Rectal smooth muscle tissue (tissue), 1 donor: ENCODE measurements at regions not wholly inside any gene's neighbourhood (a gene's known extent, or its start where the extent isn't known, plus 50 kb on each side); places are given as distances from the start of the nearest gene placed in this dataset.

Experiments
- H3K27ac ChIP-seq: one replicate; pipeline ENCODE4 v1.7.0; 2013; ENCODE audit warnings: low read depth, low read length, inconsistent platforms
- H3K27me3 ChIP-seq: one replicate; pipeline ENCODE4 v1.7.0; 2013; ENCODE audit warnings: low read length; ENCODE audit not compliant: control insufficient read depth, insufficient read depth
- H3K36me3 ChIP-seq: one replicate; pipeline ENCODE4 v1.7.0; 2013; ENCODE audit warnings: low read length; ENCODE audit not compliant: control insufficient read depth, insufficient read depth
- H3K4me1 ChIP-seq: one replicate; pipeline ENCODE4 v1.7.0; 2013; ENCODE audit warnings: low read length; ENCODE audit not compliant: control insufficient read depth, insufficient read depth
- H3K4me3 ChIP-seq: one replicate; pipeline ENCODE4 v1.7.0; 2013; ENCODE audit warnings: low read length
- H3K9ac ChIP-seq: one replicate; pipeline ENCODE4 v1.7.0; 2013; ENCODE audit warnings: low read length

DNA sequence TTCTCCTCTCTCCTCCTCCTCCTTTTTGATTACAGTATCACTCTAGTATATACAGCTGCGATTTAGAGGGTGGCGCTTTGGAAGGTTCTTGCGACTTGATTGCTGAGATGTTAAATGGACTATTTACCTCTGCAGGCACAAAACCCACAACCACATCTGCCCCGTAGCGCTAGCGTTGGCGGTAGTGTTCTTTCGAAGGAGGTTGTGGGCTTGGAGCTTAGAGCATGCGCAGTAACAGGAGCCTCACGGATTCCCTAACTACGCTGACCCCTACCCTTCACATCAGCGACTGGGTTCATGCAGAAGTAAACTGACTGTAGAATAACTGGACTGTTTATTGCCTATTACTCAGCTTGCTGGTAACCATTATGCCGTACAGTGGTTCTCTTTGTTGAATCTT, 58.0 kb downstream of the CGGBP1 start:
- H3K27me3 ChIP-seq, result no peaks in the 10 kb centered on the region
- peak overlapping the region; percentile 50 for H3K4me3 ChIP-seq
- H3K9ac ChIP-seq, result no peak overlapping the region
- H3K4me1 ChIP-seq, result no peaks in the 10 kb centered on the region
- no peak overlapping the region for H3K27ac ChIP-seq
- H3K36me3 ChIP-seq, result no peaks in the 10 kb centered on the region

DNA sequence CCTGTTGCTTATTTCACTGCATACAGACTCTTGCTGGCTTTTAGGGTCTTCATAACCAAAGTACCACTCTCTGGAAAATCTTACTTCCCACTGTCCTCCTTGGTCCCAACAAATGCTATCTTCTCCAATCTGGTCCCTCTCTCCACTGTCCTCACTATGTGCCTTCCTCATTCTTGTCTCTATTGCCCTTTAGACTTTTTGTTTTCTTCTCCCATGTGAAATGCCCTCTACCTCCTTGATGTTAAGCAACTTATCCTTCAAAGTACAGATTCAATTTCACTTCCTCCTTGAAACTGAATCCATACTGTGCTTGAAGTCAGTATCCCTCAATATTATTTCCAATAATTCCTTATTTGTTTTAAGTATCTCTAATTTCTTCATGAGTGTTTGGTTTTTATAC, 60.8 kb downstream of the CGGBP1 start:
- H3K27ac ChIP-seq, result no peak overlapping the region
- no peaks in the 10 kb centered on the region for H3K27me3 ChIP-seq
- H3K9ac ChIP-seq, result no peak overlapping the region
- no peaks in the 10 kb centered on the region for H3K36me3 ChIP-seq
- no peak overlapping the region for H3K4me3 ChIP-seq
- no peaks in the 10 kb centered on the region for H3K4me1 ChIP-seq

DNA sequence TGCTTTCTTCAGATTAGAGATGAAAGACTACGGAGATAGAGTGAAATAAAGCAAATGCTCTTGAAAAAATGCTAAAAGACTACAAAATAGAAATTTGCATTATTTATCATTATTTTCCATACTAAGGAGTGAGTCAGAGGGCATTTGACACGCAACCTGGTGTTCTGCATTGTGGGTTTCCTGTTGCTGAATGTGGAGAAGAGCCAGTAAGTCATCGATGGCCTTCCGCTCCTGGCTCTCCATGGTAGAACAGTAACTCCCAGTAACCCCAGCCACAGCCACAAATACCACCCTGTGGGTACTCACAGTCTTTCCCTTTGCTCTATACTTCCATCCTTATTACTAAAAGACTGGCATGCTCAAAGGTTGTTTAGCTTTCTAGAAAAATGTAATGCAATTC, 61.5 kb downstream of the CGGBP1 start:
- Histone ChIP-seq H3K9ac (no peak overlapping the region), H3K27ac (no peak overlapping the region), H3K27me3 (no peaks in the 10 kb centered on the region), H3K4me3 (no peak overlapping the region), H3K4me1 (no peaks in the 10 kb centered on the region), H3K36me3 (no peaks in the 10 kb centered on the region)

DNA sequence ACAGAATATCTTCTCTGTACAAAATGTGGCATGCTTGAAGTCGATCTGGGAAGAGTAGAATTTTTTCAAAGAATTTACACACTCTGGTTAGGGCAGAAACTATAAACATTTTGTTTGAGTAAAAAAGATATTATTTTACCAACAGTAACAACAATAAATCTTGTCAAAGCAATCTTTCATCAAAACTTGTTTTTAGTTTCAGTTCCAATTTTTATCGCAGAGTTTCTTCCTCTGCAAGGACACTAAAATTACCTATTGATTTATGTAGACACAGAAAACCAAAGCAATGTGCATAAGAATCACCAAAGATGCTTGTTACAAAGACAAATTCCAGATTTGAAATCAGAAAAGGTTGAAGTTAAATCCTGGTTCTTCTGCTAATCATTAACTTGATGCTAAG, 61.9 kb downstream of the CGGBP1 start:
- no peaks in the 10 kb centered on the region for H3K27me3 ChIP-seq
- H3K27ac ChIP-seq, result no peak overlapping the region
- H3K4me1 ChIP-seq, result no peaks in the 10 kb centered on the region
- no peak overlapping the region for H3K9ac ChIP-seq
- no peaks in the 10 kb centered on the region for H3K36me3 ChIP-seq
- no peak overlapping the region for H3K4me3 ChIP-seq

DNA sequence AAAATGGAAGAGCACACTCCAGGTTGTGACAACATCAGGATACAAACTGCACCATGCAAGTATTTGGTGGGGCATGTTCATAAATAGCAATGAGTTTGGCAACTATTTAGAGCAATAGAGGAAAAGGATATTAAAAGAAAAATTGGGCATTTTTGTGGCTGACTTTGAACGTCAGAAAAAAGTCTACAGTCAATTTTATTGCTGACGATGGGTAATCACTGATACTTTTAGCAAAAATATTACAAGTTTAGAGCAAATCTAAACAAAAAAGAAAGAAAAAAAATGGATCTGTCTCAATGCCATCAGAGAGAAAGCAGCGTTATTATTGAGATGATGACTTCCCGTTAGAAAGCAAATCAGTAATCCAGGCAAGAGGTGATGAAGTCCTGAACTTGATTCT, 65.2 kb downstream of the CGGBP1 start:
- no peak overlapping the region for H3K4me3 ChIP-seq
- no peak overlapping the region for H3K9ac ChIP-seq
- H3K4me1 ChIP-seq, result no peaks in the 10 kb centered on the region
- no peaks in the 10 kb centered on the region for H3K27me3 ChIP-seq
- H3K27ac ChIP-seq, result no peak overlapping the region
- H3K36me3 ChIP-seq, result no peaks in the 10 kb centered on the region

DNA sequence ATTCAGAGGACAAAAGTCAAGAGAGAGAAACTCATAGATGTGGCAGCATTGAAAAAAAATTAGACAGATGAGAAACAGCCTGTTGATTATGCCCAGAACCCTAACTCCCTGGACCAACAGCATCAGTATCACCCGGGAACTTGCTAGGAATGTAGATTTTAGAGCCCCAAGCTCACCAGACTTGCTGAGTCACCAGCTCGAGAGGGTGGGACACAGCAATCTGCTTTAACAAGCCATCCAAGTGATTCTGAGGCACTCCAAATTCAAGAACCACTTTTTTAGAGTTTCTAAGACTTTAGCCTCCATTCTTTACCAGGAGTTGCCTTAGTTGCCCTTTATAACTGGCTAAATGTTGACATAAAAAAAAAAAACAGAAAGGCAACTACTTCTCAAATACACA, 70.9 kb downstream of the CGGBP1 start:
- no peaks in the 10 kb centered on the region for H3K36me3 ChIP-seq
- H3K9ac ChIP-seq, result no peak overlapping the region
- H3K27me3 ChIP-seq, result no peaks in the 10 kb centered on the region
- no peak overlapping the region for H3K27ac ChIP-seq
- no peaks in the 10 kb centered on the region for H3K4me1 ChIP-seq
- no peak overlapping the region for H3K4me3 ChIP-seq

DNA sequence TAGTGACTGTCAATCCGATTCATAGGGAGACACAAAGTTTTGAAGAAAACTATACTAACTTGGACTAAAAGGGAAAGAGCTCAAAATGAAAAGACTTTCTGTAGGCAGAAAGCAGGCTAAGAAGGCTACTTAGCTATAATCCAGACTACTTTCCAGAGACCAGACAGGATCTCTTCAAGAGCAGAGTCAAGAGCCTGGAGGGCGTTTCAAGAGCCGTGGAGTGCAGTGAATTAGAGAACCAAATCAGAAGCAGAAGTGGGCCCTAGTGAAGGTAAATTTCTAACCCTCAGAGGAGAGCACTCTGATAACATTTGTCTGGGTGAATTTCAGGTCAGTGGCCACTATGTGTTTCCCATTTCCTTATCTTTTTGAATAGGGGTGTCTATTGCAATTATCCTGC, 76.4 kb downstream of the CGGBP1 start:
- H3K27ac ChIP-seq, result no peak overlapping the region
- H3K27me3 ChIP-seq, result no peaks in the 10 kb centered on the region
- no peak overlapping the region for H3K4me3 ChIP-seq
- no peaks in the 10 kb centered on the region for H3K36me3 ChIP-seq
- H3K9ac ChIP-seq, result no peak overlapping the region
- H3K4me1 ChIP-seq, result no peaks in the 10 kb centered on the region

DNA sequence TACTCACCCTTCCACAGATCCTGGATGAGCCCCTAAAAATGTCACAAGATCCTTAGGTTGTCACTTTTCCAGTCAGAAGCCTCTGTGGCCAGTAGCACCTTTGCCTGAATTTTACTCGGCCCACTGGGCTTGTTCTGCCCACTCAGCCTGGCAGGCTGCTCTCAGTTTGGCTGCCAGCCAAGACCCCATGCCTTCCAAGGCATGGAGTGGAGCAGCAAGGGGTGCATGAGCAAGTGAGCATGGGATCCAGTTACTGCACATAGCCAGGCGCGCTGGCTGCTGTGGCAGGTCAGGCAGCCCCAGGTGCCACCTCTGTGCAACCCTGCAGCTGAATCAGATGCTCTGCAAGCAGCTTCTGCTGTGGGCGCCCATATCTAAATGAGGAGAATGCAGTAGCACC, 79.3 kb downstream of the CGGBP1 start:
- Histone ChIP-seq H3K4me3 (no peak overlapping the region), H3K27me3 (no peaks in the 10 kb centered on the region), H3K9ac (no peak overlapping the region), H3K27ac (no peak overlapping the region), H3K36me3 (no peaks in the 10 kb centered on the region), H3K4me1 (no peaks in the 10 kb centered on the region)

DNA sequence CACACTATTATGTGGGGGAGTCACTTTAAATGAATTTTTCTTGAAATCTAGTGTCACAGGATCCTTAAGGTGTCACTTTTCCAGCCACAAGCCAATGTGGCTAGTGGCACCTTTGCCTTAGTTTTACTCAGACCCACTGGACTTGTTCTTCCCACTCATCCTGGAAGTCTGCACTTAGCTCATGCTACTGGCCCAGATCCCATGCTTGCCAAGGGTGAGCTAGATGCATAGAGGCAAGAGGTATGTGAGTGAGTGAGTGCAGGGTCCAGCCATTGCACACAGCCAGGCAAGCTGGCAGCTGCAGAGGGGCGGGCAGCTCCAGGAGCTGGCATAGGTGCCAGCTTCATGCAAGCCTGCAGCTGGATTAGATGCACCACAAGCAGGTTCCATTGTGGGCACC, 81.0 kb downstream of the CGGBP1 start:
- H3K4me3 ChIP-seq, result no peak overlapping the region
- H3K9ac ChIP-seq, result no peak overlapping the region
- no peaks in the 10 kb centered on the region for H3K4me1 ChIP-seq
- H3K36me3 ChIP-seq, result no peaks in the 10 kb centered on the region
- no peak overlapping the region for H3K27ac ChIP-seq
- H3K27me3 ChIP-seq, result no peaks in the 10 kb centered on the region

DNA sequence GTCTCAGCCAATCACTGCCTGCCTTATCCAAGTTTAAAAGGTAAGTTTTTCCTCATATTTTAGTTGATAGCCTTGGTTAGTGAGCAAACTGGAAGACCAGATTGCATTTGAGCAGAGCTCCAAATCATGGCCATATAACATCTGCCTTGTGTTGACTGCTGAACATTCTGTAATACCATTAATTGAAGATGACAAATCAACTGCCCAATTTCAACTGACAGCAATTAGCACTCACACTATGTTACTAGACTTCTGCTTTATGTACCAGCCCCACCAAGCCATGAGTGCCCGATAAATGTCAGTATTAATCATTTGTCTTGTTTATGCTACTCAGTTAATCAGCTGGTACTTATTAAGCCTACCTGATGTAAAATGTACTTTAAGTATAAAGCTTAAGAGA, 83.1 kb downstream of the CGGBP1 start:
- Histone ChIP-seq H3K9ac (no peak overlapping the region), H3K4me3 (no peak overlapping the region), H3K27ac (no peak overlapping the region), H3K27me3 (no peaks in the 10 kb centered on the region), H3K36me3 (no peaks in the 10 kb centered on the region), H3K4me1 (no peaks in the 10 kb centered on the region)

DNA sequence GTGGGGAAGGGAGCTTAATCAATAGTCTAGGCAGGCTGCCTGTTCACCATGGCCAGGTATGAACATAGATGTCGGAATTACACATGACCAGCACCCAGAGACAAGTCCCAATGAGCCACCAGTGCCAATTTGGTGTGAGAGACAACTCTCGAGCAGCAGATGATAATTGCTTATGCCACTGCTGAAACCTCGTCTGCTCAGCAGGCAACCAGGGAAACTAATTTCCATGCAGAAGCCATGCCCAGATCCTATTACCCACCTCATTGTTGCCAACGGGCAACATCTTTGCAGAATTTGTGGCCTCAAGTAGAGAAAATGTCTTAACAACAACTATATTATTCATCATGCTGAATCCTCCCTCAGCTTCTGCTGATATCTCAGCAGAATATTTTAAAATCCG, 84.9 kb downstream of the CGGBP1 start:
- Histone ChIP-seq H3K36me3 (no peaks in the 10 kb centered on the region), H3K27me3 (no peaks in the 10 kb centered on the region), H3K9ac (no peak overlapping the region), H3K4me3 (no peak overlapping the region), H3K4me1 (no peaks in the 10 kb centered on the region), H3K27ac (no peak overlapping the region)

DNA sequence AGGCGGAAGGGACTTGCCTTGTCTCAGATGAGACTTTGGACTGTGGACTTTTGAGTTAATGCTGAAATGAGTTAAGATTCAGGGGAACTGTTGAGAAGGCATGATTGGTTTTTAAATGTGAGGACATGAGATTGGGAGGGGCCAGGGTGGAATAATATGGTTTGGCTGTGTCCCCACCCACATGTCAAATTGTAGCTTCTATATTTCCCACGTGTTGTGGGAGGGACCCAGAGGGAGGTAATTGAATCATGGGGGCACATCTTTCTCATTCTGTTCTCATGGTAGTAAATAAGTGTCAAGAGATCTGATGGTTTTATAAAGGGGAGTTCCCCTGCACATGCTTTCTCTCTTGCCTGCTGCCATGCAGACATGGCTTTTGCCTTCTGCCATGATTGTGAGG, 89.2 kb downstream of the CGGBP1 start:
- Histone ChIP-seq H3K27me3 (no peaks in the 10 kb centered on the region), H3K4me3 (no peak overlapping the region), H3K27ac (no peak overlapping the region), H3K4me1 (no peaks in the 10 kb centered on the region), H3K9ac (no peak overlapping the region), H3K36me3 (no peaks in the 10 kb centered on the region)

DNA sequence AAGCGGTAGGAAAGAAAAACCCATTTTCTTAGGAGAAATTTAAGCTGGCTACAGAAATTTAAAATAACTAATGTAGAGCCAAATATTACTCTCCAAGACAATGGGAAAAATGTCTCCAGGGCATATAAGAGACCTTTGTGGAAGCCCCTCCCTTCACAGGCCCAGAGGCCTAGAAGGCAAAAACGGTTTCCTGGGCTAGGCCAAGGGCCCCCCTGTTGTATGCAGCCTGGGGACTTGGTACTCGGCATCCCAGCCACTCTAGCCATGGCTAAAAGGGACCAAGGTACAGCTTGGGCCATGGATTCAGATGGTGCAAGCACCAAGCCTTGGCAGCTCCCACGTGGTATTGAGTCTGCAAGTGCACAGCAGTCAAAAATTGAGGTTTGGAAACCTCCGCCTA, 90.1 kb downstream of the CGGBP1 start:
- Histone ChIP-seq H3K4me1 (no peaks in the 10 kb centered on the region), H3K9ac (no peak overlapping the region), H3K27me3 (no peaks in the 10 kb centered on the region), H3K27ac (no peak overlapping the region), H3K36me3 (no peaks in the 10 kb centered on the region), H3K4me3 (no peak overlapping the region)

DNA sequence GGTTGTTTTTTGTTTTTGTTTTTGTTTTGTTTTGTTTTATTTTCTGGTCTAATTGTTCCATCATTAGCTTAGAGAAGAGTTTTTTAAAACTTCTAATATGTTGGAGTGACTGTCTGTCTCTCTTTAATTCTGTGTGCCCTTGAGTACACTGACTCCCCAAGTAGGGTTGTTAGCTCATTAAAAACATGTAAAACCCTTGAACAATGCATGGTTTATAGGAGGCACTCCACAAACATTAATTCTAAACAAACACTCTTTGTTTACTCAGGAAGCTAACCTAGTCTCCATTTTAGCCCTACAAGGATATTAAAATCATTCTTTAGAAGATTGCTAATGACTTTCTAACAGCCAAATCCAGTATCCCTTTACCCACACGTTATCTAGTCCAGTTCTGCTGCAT, 100.5 kb downstream of the CGGBP1 start:
- Histone ChIP-seq H3K36me3 (no peaks in the 10 kb centered on the region), H3K4me3 (no peak overlapping the region), H3K27me3 (no peaks in the 10 kb centered on the region), H3K4me1 (no peaks in the 10 kb centered on the region), H3K27ac (no peak overlapping the region), H3K9ac (no peak overlapping the region)
